ENCODE measurements at regions not wholly inside any gene's neighbourhood (a gene's known extent, or its start where the extent isn't known, plus 50 kb on each side); places are given as distances from the start of the nearest gene placed in this dataset.
"Not testable (repeated sequence)": the region's sequence is repeated elsewhere in the genome, so short reads cannot be mapped to it uniquely, and the experiment has no call there.

- DNase-seq = no peak
Observed at GRCh38 chr12:91880528-91880927, 265.1 kb downstream of the BTG1 start.

DNA sequence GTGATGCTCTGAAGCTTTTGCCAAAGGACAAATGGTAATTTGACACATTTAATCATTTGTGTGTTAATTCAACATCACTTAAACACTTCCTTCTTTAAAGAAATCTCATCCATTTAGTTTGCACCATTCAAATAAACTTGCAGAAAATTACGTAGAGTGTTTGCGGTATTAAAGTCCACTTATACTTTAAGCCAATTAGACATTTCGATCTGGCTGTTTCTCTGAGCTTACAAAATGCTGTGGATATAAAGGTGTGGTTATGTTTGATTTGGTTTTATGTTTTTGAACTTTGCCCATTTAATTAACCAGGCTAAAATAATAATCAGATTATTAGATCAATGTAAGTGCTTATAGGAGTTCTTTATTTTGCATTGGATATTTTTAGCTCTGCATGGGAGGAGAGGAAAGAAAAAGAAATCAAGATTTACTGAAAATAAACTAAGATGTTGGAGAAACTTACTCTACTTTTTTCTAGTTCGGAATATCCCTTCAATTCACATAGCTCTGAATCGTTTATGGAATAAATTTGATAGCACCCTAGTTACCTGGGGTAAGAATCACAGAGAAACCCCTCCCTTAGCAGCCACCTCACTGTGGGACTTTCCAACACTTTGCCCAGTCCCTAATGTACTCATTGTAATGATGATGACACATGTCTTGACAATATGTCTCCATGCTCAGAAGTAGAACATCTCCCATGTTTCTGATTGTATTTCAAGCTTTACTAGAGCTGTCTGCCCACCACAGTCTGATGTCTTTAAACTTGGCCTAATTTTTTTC, 268.0 kb downstream of the BTG1 start:
- peak; percentile 43 for DNase-seq

GRCh38 chr12:91877022-91877421, 268.6 kb downstream of the BTG1 start:
- peak; percentile 72 for DNase-seq

DNA sequence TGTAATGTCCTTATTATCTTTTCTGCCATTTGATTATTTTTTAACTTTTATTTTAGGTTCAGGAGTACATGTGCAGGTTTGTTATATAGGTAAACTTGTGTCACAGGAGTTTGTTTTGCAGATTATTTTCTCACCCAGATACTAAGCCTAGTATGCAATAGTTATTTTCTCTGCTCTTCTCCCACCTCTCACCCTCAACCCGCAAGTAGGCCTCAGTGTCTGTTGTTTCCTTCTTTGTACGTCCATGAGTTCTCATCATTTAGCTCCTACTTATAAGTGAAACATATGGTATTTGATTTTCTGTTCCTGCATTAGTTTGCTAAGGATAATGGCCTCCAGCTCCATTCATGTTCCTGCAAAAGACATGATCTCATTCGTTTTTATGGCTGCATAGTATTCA, 270.0 kb downstream of the BTG1 start:
- DNase-seq = not testable (repeated sequence)

DNA sequence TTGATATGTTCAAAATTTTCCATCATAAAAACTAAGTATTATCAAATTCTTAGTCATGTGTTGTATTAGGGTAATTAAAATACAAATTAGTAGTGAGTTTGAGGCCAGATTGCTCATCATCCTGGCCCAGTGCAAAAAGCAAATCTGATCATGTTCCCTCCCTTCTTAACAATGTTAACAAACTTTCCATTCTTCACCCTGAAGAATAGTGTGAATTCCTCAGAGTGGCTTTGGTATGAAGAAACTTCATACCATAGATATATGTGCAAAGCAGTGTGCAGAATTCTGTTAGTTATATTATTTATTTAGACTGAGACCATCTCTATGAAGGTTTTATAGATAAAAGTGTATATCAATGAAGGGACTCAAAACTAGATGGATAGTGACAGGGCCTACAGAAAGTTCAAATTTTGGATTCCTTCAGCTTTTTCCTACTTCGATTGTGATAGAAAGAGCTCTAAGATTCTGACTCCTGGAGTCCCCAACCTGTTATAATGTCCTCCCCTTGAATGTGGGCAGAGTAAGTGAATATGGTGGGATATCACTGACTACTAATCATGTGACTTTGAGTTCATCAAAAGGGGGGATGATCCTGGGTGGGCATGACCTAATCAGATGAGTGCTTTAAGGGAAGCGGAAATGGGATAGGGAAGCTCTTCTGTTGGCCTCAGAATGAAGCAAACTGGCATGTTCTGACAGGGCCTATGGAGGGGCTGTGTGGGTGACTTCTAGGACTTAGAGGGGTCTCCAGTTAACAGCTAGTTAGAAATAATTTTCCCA, 271.4 kb downstream of the BTG1 start:
- no peak for DNase-seq

DNA sequence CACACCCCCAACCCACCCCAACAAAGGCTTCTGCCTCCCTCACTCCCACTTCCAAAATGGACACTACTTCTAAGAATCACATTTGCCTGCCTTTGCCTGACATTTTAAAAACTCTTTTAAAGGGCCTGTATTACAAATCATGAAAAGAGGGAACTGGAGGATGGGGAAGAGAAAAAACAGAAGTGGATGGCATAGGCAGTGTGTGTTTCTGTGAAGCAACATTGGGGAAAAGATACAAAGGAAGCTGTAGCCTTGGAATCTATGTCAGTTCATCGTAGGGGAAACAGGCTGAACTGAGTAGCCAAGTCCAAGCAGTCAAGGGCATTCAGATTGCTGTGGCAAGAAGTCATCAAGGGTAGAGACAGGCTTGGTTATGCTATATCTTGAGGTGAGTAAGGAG, 273.9 kb downstream of the BTG1 start:
- no peak for DNase-seq

DNA sequence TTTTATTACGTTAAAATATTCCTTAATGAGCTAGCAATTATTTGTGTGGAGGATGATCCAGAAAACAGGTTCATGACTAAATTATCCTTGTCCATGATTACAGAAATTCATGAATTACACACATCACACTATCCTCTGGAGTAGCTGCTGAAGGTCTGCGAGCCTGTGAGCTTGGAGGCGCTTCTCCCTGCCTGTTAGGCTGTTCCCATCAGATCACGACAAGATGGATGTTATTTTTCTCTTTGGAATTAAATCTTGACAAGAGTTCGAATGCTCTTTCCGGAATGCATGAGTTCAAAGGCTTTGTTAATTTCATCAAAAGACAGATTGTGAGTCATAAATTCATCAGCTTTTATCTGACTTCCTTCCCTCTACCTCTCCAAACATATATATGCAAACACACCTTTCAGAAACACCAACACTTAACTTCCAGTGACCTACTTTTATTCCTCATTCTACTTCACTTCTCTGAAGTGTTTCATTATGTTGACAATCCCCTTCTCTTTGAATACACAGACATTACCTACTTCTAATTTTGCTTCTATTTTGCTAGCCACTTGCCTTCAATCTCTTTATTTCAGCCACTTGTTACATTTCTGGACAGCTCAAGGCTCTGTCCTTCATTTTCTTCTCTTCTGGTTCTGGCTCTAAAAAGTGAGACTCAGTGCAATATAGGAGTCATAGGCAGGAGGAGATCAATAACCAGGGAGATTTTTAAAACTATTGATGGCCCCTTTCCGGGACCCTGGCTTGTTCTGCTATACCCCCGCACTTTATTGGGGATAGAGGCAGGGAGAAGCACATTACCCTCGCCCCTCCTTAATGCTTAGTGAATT, 274.6 kb downstream of the BTG1 start:
- no peak for DNase-seq

DNA sequence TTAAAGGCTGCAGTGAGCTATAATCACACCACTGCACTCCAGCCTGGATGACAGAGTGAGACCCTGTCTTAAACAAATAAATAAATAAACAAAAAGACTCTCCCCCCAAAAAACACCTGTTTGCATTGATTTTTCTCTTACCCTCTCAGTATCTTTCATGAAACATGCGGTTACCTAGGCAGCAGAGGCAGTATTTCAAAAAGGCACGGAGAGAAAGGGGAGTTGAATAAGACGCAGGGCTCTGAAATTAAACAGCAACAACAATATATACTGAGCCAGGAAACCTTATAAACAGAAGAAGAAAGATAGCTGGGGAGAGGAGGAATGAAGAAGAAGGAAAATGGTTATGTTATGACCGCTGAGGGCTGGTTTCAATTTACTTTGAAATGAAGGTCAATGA, 277.6 kb downstream of the BTG1 start:
- DNase-seq = no peak

GRCh38 chr12:91866566-91866965, 279.1 kb downstream of the BTG1 start:
- no peak for DNase-seq

- no peak for DNase-seq
Observed at GRCh38 chr12:91863702-91864101, 281.9 kb downstream of the BTG1 start.

DNA sequence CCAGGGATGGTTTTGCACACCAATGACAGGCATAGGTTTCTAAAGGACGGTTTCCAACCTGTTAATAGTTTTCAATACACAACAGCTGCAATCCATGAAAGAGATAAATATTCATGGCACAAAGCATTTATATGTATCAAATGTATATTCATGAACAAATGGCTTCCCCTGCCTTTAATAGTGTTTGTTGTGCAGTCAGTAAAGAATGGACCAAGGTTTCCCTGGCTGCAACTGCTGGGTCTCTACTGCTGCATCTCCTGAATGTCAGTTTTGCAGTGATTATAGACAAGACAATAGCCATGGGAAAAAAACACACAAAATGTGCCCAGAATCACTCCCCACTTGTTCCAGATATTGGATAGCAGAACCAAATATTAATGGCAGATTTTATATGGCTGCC, 284.1 kb downstream of the BTG1 start:
- no peak for DNase-seq

DNA sequence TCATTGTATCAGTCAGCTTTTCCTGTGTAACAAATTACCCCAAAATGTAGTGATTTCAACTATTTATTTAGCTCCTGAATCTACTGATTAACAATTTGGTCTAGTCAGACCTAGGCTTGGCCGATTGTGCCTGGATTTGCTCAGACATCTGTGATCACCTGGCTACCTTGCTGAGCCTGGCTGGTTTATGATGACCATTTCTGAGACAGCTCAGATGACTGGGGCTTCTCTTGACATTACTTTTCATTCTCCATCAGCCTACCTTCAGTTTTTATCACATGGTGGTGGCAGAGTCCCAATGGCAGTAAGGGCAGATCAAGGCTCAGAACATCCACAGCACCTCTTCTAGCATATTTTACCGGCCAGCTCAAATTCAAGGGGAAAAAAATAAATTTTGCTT, 286.3 kb downstream of the BTG1 start:
- no peak for DNase-seq

DNA sequence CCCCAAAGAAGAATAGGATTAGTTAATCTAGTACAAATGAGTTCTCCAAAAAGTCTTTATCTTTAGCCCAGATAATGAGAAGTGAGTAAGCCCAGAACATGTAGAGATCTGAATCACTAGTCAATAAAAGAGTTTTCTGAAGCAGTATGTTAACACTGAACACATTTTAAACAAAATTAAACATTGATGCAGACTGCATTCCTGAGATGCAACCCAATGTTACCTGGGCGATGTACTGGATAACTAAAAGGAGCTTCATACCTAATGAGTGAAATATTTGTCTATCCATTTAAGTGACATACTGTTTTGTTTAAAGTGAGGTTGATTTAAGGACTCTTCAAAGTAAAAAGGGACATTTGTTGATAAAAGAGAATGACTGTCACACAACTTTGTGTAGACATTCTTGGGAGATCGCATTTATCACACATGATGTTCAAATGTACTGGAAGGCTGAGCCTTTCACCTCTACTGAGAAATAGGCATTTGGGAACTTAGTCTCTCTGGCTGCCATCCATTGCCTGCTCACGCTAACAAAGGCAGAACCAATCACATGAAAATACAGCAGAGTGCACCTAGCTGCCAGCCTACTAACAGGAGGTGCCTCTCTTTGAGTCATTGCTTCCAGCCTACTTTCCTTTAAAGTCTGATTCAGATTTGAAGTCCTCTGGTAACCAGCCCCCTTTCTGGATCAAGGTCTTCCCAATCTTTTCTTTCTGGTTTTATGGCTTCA, 287.7 kb downstream of the BTG1 start:
- no peak for DNase-seq

GRCh38 chr12:91854725-91855124, 290.9 kb downstream of the BTG1 start:
- DNase-seq = no peak

GRCh38 chr12:91853350-91854127, 292.1 kb downstream of the BTG1 start:
- DNase-seq = no peak

DNA sequence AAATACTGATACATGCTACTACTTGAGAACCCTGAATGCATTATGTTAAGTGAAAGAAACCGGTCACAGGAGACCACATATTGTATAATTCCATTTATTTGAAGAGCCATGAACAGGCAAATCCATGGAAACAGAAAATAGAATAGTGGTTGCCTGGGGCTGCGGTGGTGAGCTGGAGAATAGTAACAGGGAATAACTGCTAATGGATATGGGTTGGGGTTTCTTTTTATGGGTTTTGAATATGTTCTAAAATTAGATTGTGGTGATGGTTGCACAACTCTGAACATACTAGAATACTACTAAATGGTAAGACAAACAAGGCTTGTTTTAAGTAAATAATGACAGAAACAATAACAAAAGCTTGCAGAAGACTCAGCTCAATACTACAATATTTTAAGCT, 293.0 kb downstream of the BTG1 start:
- DNase-seq = no peak

DNA sequence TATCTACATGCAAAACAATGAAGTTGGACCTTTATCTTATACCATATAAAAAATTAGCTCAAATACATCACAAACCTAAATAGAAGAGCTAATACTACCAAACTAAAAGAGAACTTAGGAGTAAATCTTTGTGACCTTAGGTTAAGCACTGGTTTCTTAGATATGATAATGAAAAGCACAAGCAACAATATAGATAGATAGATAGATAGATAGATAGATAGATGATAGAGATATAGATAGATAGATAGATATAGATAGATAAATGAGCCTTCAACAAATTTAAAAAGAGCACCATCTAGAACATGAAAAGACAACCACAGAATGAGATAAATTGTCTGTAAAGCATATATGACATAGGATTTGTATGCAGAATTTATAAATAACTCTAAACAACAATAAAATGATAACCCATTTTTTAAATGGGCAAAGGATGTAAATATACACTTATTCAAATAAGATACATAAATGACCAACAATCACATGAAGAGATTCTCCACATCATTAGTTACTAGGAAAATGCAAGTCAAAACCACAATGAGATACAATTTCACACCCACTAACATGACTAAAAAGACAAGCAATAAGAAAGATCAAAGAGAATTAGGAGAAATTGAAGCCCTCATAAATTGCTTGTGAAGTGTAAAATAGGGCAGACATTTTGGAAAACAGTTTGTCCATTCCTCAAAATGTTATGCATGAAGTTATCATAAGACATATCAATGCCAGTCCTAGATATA, 293.7 kb downstream of the BTG1 start:
- DNase-seq = no peak

GRCh38 chr12:91846466-91847055, 299.1 kb downstream of the BTG1 start:
- no peak for DNase-seq

GRCh38 chr12:91845365-91845764, 300.3 kb downstream of the BTG1 start:
- no peak for DNase-seq

GRCh38 chr12:91841822-91842221, 303.8 kb downstream of the BTG1 start:
- DNase-seq = no peak

- DNase-seq = no peak
Observed at GRCh38 chr12:91836696-91837095, 308.9 kb downstream of the BTG1 start.
